Thyroid gland (tissue), 4 donors: ENCODE measurements at regions not wholly inside any gene's neighbourhood (a gene's known extent, or its start where the extent isn't known, plus 50 kb on each side); places are given as distances from the start of the nearest gene placed in this dataset.
"Not testable (repeated sequence)": the region's sequence is repeated elsewhere in the genome, so short reads cannot be mapped to it uniquely, and the experiment has no call there.

Experiments
- DNase-seq, 2 donors: peaks; one replicate each; pipeline ENCODE4 v3.0.0-alpha.2; 2019
- H3K27ac ChIP-seq, 3 donors: fragments of 200-600 bp; sonication (generic); 1 replicate in 2 of 3; 2 replicates in 1 of 3; pipeline ENCODE4 v1.5.1; 2016 to 2019; ENCODE audit warnings: mild to moderate bottlenecking in 1 of 3, moderate library complexity in 1 of 3
- H3K27me3 ChIP-seq: fragments of 200-600 bp; sonication (generic); one replicate; pipeline ENCODE4 v1.5.1; 2019
- H3K36me3 ChIP-seq, 2 donors: fragments of 200-600 bp; sonication (generic); one replicate each; pipeline ENCODE4 v1.5.1; 2016 to 2019
- H3K4me1 ChIP-seq, 2 donors: fragments of 200-600 bp; sonication (generic); one replicate each; pipeline ENCODE4 v1.5.1; 2017 to 2019
- H3K4me3 ChIP-seq, 3 donors: fragments of 200-600 bp; sonication (generic); replicated peaks in 1 of 3; 1 replicate in 2 of 3; 2 replicates in 1 of 3; pipeline ENCODE4 v1.5.1; 2016; ENCODE audit warnings: mild to moderate bottlenecking in 1 of 3
- H3K9me3 ChIP-seq: fragments of 200-600 bp; sonication (generic); one replicate; pipeline ENCODE4 v1.5.1; 2017
- POLR2A ChIP-seq, 2 donors: fragments of 450-650 bp; IDR thresholded peaks; one replicate each; pipeline ENCODE4 v1.6.1; 2017; ENCODE audit warnings: antibody characterized with exemption in 2 of 2, mild to moderate bottlenecking in 2 of 2, moderate library complexity in 1 of 2
- WGBS, 2 donors: methylation state at CpG; one replicate each; pipeline ENCODE4 v1.1.5; 2017; 5-methylcytosine and 5-hydroxymethylcytosine counted together
- intact Hi-C: fragments of 100-400 bp; cut with DNase I; formaldehyde crosslinking; loops from one replicate; pipeline ENCODE4 v1.15.1; 2023
- TF ChIP-seq, protein P1 (sequence below), 6 experiments: fragments of 200-600 bp in 3 of 6; fragments of 450-650 bp in 3 of 6; sonication (generic) in 3 of 6; IDR thresholded peaks; one replicate each; pipeline ENCODE4 v1.5.1; 2016 to 2019; ENCODE audit warnings: antibody characterized with exemption in 6 of 6, mild to moderate bottlenecking in 2 of 6, inconsistent platforms in 1 of 6, moderate library complexity in 1 of 6

DNA sequence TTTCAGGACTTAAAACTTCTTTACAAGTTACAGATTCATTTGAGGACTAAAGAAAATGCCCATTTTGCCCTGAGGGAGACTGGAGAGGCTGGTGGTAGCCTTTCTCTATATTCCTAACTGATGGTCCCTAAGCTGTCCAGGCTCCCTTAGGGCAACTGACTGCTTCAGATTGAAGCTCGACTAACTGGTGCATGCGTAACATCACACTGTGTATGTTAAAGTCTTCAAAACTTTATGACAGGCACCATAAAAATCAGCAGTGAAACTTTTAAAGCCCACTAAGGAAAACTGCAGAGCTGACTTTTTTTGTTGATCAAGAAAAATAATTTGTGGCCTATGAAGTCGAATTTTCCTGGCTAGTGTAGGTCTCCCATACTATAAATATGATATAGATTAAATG lies 233.0 kb upstream of the RPS23 start:
- no peak for TF ChIP-seq POLR2A (IDR thresholded peaks at IDR 0.05)
- TF ChIP-seq, protein P1, sequence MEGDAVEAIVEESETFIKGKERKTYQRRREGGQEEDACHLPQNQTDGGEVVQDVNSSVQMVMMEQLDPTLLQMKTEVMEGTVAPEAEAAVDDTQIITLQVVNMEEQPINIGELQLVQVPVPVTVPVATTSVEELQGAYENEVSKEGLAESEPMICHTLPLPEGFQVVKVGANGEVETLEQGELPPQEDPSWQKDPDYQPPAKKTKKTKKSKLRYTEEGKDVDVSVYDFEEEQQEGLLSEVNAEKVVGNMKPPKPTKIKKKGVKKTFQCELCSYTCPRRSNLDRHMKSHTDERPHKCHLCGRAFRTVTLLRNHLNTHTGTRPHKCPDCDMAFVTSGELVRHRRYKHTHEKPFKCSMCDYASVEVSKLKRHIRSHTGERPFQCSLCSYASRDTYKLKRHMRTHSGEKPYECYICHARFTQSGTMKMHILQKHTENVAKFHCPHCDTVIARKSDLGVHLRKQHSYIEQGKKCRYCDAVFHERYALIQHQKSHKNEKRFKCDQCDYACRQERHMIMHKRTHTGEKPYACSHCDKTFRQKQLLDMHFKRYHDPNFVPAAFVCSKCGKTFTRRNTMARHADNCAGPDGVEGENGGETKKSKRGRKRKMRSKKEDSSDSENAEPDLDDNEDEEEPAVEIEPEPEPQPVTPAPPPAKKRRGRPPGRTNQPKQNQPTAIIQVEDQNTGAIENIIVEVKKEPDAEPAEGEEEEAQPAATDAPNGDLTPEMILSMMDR (IDR thresholded peaks at IDR 0.05) = no peak
- WGBS, 2 donors = 88 to 93% methylated on average over 3 of the region's 3 CpGs
- Histone ChIP-seq H3K4me3 (no peak overlapping the region), H3K27me3 (no peaks in the 10 kb centered on the region), H3K27ac (no peak overlapping the region), H3K36me3 (no peaks in the 10 kb centered on the region), H3K9me3 (no peaks in the 10 kb centered on the region), H3K4me1 (no peaks in the 10 kb centered on the region)
- intact Hi-C loops = no loop called here
- DNase-seq = no peak

DNA sequence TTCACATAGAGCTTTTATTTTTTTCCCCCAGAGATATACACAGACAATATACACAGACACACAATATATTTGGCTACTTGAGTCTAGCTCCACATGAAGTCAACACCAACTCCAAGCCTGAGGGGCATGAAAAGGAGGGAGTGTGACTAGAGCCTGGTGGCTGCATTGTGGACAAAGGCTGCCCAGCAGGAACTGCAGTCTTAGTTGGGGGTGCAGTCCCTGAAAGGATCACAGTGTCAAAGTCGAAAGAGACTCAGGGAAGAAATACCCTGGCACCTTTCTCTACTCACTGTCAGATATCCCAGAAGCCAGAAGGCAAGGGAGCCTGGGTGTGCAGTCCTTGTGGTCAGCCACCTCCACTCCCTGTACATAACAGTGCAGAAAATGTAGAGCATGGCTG lies 231.6 kb upstream of the RPS23 start:
- DNase-seq = no peak
- H3K9me3 ChIP-seq = no peaks in the 10 kb centered on the region
- WGBS, 2 donors = 50 to 69% methylated on average over 1 of the region's 1 CpG
- H3K4me3 ChIP-seq = no peak overlapping the region
- no peaks in the 10 kb centered on the region for H3K36me3 ChIP-seq
- H3K27me3 ChIP-seq = no peaks in the 10 kb centered on the region
- intact Hi-C loops = no loop called here
- no peak for TF ChIP-seq POLR2A (IDR thresholded peaks at IDR 0.05)
- TF ChIP-seq, protein P1 (IDR thresholded peaks at IDR 0.05) = no peak
- H3K4me1 ChIP-seq = no peaks in the 10 kb centered on the region
- no peak overlapping the region for H3K27ac ChIP-seq

DNA sequence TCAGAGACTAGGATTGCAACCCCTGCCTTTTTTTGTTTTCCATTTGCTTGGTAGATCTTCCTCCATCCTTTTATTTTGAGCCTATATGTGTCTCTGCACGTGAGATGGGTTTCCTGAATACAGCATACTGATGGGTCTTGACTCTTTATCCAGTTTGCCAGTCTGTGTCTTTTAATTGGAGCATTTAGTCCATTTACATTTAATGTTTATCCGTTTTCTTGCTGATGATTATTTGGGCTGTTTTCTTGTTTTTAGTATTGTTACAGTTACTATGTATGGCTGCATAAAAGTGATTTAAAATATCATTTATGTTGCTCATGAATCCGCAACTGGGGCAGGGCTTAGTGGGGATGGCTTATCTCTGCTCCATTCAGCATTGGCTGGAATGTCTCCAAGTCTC lies 228.2 kb upstream of the RPS23 start:
- H3K4me1 ChIP-seq, H3K27ac ChIP-seq, H3K9me3 ChIP-seq, H3K36me3 ChIP-seq, H3K27me3 ChIP-seq, H3K4me3 ChIP-seq, intact Hi-C loops, DNase-seq: not testable (repeated sequence)
- 93 to 94% methylated on average over 3 of the region's 3 CpGs for WGBS, 2 donors

DNA sequence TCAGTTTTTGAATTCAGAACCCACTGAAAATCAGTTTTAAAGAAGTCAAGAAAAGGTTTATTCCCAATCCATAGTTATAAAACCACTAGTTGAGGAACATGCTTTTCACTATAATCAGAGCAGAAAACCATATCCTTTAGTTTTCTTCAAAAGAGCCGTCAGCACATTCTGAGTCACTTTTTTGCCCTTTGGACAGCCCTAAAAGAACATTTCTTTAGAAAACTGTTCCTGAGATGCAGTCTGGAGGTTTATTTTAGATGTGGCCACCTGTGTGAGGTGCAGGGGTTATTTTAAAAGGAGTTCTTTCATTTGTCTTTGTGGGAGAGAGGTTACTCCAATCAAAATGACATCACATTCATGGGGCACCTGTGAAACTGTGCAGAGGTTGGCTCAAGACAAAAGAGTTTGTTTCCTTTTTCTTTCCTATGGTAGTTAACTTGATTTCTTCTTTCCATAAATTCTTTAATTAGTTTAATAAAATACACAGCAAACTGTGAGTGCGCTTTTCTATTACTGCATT lies 221.6 kb upstream of the RPS23 start:
- no peak overlapping the region for H3K27ac ChIP-seq
- H3K27me3 ChIP-seq = no peaks in the 10 kb centered on the region
- H3K4me3 ChIP-seq = no peak overlapping the region
- whole genome bisulfite sequencing, 2 donors = 82 to 86% methylated on average over 2 of the region's 2 CpGs
- H3K9me3 ChIP-seq = no peaks in the 10 kb centered on the region
- TF ChIP-seq, protein P1 (IDR thresholded peaks at IDR 0.05) = no peak
- no peak for TF ChIP-seq POLR2A (IDR thresholded peaks at IDR 0.05)
- H3K36me3 ChIP-seq = no peaks in the 10 kb centered on the region
- no peaks in the 10 kb centered on the region for H3K4me1 ChIP-seq
- no peak for DNase-seq
- intact Hi-C loops = no loop called here

DNA sequence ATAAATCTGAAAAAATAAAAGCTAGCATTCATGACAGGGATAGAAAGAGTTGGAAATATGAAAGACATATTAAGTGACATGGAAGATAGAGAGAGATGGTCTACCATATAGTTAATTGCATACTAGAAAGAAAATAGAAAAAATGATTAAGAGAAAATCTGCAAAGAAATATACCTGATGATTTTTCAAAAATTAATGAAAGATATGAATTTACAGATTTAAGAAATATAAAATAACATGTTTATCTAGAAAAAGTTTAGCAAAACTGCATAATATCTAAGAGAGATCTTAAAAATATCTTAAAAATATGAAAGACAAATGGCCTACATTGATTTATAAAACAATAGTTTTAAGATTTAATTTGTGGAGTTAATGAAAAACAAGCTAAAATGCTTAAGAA lies 219.1 kb upstream of the RPS23 start:
- intact Hi-C loops = no loop called here
- no peaks in the 10 kb centered on the region for H3K36me3 ChIP-seq
- H3K4me1 ChIP-seq = no peaks in the 10 kb centered on the region
- DNase-seq = no peak
- TF ChIP-seq POLR2A (IDR thresholded peaks at IDR 0.05) = no peak
- TF ChIP-seq, protein P1 (IDR thresholded peaks at IDR 0.05) = no peak
- H3K4me3 ChIP-seq = no peak overlapping the region
- H3K27ac ChIP-seq = no peak overlapping the region
- no peaks in the 10 kb centered on the region for H3K27me3 ChIP-seq
- no peaks in the 10 kb centered on the region for H3K9me3 ChIP-seq

DNA sequence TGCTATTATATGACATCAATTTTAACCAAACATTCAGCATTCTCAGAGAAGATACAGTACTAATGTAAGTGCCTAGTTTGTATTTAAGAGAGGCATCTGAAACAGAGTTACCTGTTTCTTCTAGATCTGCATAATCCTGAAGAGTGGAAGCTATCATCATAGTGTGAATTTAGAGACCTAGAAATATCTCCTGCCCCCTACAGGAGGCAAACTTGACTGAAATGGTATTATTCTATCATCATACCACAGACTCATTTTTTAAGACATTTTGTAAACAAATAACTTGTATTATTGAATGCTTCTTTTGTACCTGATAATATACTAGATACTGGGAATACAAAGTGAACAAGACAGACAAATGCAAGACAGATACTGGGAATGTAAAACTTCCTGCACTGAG lies 216.8 kb upstream of the RPS23 start:
- no peaks in the 10 kb centered on the region for H3K36me3 ChIP-seq
- no peak overlapping the region for H3K4me3 ChIP-seq
- DNase-seq = no peak
- H3K9me3 ChIP-seq = no peaks in the 10 kb centered on the region
- TF ChIP-seq, protein P1 (IDR thresholded peaks at IDR 0.05) = no peak
- TF ChIP-seq POLR2A (IDR thresholded peaks at IDR 0.05) = no peak
- H3K4me1 ChIP-seq = no peaks in the 10 kb centered on the region
- no peaks in the 10 kb centered on the region for H3K27me3 ChIP-seq
- intact Hi-C loops = no loop called here
- no peak overlapping the region for H3K27ac ChIP-seq
